ENCODE measurements at regions not wholly inside any gene's neighbourhood (a gene's known extent, or its start where the extent isn't known, plus 50 kb on each side); places are given as distances from the start of the nearest gene placed in this dataset.

DNA sequence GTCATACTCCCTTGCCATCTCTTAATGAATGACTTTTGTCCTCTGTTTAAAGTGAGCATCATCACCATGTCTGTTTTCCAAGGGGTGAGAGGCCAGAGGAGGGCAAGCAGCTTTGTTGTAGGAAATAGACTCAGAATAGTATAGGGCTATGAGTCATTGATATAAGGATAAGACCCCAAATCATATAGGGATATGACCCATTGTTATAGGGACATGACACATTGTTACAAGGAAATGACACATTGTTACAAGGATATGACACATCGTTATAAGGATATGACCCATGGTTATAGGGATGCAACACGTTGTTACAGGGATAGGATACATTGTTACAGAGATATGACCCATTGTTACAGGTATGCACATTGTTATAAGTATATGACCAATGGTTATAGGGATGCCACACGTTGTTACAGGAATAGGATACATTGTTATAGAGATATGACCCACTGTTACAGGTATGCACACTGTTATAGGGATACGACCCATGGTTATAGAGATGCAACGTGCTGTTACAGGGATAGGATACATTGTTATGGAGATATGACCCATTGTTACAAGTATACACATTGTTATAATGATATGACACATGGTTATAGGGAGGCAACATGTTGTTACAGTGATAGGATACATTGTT is 311.1 kb upstream of the ADARB2 start:
- no peak for DNase-seq (ENCODE audit: low spot score)
- Histone ChIP-seq H2AFZ (replicated peaks) (no peak overlapping the region), H3K27me3 (no peaks in the 10 kb centered on the region), H3K9me3 (ENCODE audit: low read depth) (no peaks in the 10 kb centered on the region), H3K4me2 (no peak overlapping the region), H3F3A (ENCODE audit: low read depth) (no peaks in the 10 kb centered on the region), H3K27ac (no peak overlapping the region), H3K9ac (no peak overlapping the region), H4K20me1 (ENCODE audit: low read depth) (no peaks in the 10 kb centered on the region), H3K4me3 (no peak overlapping the region), H3K4me1 (no peaks in the 10 kb centered on the region), H3K79me2 (ENCODE audit: low read depth) (no peaks in the 10 kb centered on the region), H3K36me3 (no peaks in the 10 kb centered on the region)
- H3K27ac Mint-ChIP-seq, result no peak overlapping the region
- no peaks in the 10 kb centered on the region for H3K9me3 Mint-ChIP-seq
- H3K27me3 Mint-ChIP-seq (ENCODE audit: insufficient read depth, low read depth), result peaks cover 3% of the 10 kb centered on the region
- no peak for TF ChIP-seq EZH2 (IDR thresholded peaks at IDR 0.05)
- no peak for TF ChIP-seq EZH2phosphoT487 (IDR thresholded peaks at IDR 0.05)
- TF ChIP-seq, protein P1, sequence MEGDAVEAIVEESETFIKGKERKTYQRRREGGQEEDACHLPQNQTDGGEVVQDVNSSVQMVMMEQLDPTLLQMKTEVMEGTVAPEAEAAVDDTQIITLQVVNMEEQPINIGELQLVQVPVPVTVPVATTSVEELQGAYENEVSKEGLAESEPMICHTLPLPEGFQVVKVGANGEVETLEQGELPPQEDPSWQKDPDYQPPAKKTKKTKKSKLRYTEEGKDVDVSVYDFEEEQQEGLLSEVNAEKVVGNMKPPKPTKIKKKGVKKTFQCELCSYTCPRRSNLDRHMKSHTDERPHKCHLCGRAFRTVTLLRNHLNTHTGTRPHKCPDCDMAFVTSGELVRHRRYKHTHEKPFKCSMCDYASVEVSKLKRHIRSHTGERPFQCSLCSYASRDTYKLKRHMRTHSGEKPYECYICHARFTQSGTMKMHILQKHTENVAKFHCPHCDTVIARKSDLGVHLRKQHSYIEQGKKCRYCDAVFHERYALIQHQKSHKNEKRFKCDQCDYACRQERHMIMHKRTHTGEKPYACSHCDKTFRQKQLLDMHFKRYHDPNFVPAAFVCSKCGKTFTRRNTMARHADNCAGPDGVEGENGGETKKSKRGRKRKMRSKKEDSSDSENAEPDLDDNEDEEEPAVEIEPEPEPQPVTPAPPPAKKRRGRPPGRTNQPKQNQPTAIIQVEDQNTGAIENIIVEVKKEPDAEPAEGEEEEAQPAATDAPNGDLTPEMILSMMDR (IDR thresholded peaks at IDR 0.05), result no peak
- peaks cover 2% of the 10 kb centered on the region for H3K4me1 Mint-ChIP-seq
- H3K4me3 Mint-ChIP-seq, result no peak overlapping the region
- H3K36me3 Mint-ChIP-seq, result no peaks in the 10 kb centered on the region

DNA sequence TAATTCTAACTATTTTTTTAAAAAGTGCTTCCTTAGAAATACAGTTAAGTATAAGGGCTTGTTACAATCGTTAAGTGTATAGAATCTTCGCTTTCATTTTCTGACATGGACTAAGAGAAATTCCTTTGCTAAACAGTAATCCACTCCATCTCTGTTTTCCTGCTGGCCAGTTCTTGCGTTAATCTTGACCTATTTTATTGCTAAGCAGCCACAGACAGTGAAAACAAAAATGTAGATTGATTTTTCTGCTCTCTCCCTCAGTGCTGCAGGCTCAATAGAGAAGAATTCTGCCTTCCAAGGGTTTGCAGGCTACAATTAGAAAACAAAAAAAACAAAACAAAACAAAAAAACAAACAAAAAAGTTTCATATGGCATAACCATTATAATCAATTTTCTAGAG is 310.4 kb upstream of the ADARB2 start:
- peaks cover 3% of the 10 kb centered on the region for H3K27me3 Mint-ChIP-seq (ENCODE audit: insufficient read depth, low read depth)
- Histone ChIP-seq H2AFZ (replicated peaks) (no peak overlapping the region), H3K27me3 (no peaks in the 10 kb centered on the region), H3K9me3 (ENCODE audit: low read depth) (no peaks in the 10 kb centered on the region), H3F3A (ENCODE audit: low read depth) (no peaks in the 10 kb centered on the region), H3K4me3 (no peak overlapping the region), H3K36me3 (no peaks in the 10 kb centered on the region), H3K4me1 (no peaks in the 10 kb centered on the region), H3K79me2 (ENCODE audit: low read depth) (no peaks in the 10 kb centered on the region), H3K9ac (no peak overlapping the region), H3K4me2 (no peak overlapping the region), H4K20me1 (ENCODE audit: low read depth) (no peaks in the 10 kb centered on the region), H3K27ac (no peak overlapping the region)
- no peaks in the 10 kb centered on the region for H3K36me3 Mint-ChIP-seq
- no peaks in the 10 kb centered on the region for H3K9me3 Mint-ChIP-seq
- no peak overlapping the region for H3K4me3 Mint-ChIP-seq
- no peak for DNase-seq (ENCODE audit: low spot score)
- TF ChIP-seq EZH2phosphoT487 (IDR thresholded peaks at IDR 0.05) (no peak), EZH2 (IDR thresholded peaks at IDR 0.05) (no peak)
- TF ChIP-seq, protein P1 (IDR thresholded peaks at IDR 0.05), result no peak
- H3K4me1 Mint-ChIP-seq, result peaks cover 2% of the 10 kb centered on the region
- H3K27ac Mint-ChIP-seq, result no peak overlapping the region

DNA sequence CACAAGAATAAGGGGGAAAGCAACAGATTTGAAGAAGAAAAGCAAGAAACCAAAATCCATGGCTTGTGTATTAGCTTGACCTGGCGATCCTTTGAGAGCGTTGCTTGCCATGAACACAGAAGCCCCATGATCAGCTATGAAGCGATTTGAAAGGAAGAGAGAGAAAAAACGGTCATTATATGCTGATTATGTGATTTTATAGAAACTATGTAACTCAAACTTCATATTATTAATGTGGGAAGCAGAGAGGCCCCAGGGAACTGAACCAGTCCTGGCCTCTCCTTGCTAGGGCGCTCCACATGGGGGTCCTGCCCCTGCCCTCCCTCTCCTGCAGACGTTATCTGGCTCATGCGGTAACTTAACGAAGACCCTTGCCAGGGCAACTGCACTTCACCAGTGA is 306.1 kb upstream of the ADARB2 start:
- no peaks in the 10 kb centered on the region for H3K27me3 ChIP-seq
- no peaks in the 10 kb centered on the region for H3K9me3 Mint-ChIP-seq
- H3K36me3 Mint-ChIP-seq, result no peaks in the 10 kb centered on the region
- H3K27ac Mint-ChIP-seq, result no peak overlapping the region
- H3F3A ChIP-seq (ENCODE audit: low read depth), result no peaks in the 10 kb centered on the region
- H3K9me3 ChIP-seq (ENCODE audit: low read depth), result no peaks in the 10 kb centered on the region
- H3K4me1 ChIP-seq, result no peaks in the 10 kb centered on the region
- H2AFZ ChIP-seq (replicated peaks), result no peak overlapping the region
- H3K4me1 Mint-ChIP-seq, result peaks cover 2% of the 10 kb centered on the region
- H3K4me3 Mint-ChIP-seq, result no peak overlapping the region
- no peak overlapping the region for H3K9ac ChIP-seq
- no peaks in the 10 kb centered on the region for H4K20me1 ChIP-seq (ENCODE audit: low read depth)
- H3K27me3 Mint-ChIP-seq (ENCODE audit: insufficient read depth, low read depth), result peaks cover 2% of the 10 kb centered on the region
- no peaks in the 10 kb centered on the region for H3K36me3 ChIP-seq
- no peak for DNase-seq (ENCODE audit: low spot score)
- H3K79me2 ChIP-seq (ENCODE audit: low read depth), result no peaks in the 10 kb centered on the region
- no peak overlapping the region for H3K27ac ChIP-seq
- TF ChIP-seq EZH2 (IDR thresholded peaks at IDR 0.05) (no peak), EZH2phosphoT487 (IDR thresholded peaks at IDR 0.05) (no peak)
- TF ChIP-seq, protein P1 (IDR thresholded peaks at IDR 0.05), result no peak
- H3K4me2 ChIP-seq, result no peak overlapping the region
- H3K4me3 ChIP-seq, result no peak overlapping the region
